Spleen (tissue), 7 donors: ENCODE measurements at regions not wholly inside any gene's neighbourhood (a gene's known extent, or its start where the extent isn't known, plus 50 kb on each side); places are given as distances from the start of the nearest gene placed in this dataset.

Source experiments
- POLR2A ChIP-seq, 3 donors: fragments of 450-650 bp; IDR thresholded peaks; one replicate each; pipeline ENCODE4 v1.5.1; 2017; ENCODE audit warnings: antibody characterized with exemption in 3 of 3, mild to moderate bottlenecking in 1 of 3
- TF ChIP-seq, protein P1 (sequence below), 11 experiments: fragments of 200-600 bp in 7 of 11; fragments of 450-650 bp in 4 of 11; sonication (generic) in 4 of 11; IDR thresholded peaks in 8 of 11; conservative IDR thresholded peaks in 3 of 11; 1 replicate in 7 of 11; 2 replicates in 4 of 11; pipeline versions ENCODE4 v1.4.0 to v1.8.0; 2016 to 2021; ENCODE audit warnings: antibody characterized with exemption in 11 of 11, inconsistent platforms in 4 of 11, mild to moderate bottlenecking in 1 of 11
- donor health status: DM: no; HTN: no; CAD: no; lungs with moderate emphysema.
- donor health status: DM: no; HTN: no; CAD: no.
- donor health status: DM: no; HTN: no; CAD: no.

DNA sequence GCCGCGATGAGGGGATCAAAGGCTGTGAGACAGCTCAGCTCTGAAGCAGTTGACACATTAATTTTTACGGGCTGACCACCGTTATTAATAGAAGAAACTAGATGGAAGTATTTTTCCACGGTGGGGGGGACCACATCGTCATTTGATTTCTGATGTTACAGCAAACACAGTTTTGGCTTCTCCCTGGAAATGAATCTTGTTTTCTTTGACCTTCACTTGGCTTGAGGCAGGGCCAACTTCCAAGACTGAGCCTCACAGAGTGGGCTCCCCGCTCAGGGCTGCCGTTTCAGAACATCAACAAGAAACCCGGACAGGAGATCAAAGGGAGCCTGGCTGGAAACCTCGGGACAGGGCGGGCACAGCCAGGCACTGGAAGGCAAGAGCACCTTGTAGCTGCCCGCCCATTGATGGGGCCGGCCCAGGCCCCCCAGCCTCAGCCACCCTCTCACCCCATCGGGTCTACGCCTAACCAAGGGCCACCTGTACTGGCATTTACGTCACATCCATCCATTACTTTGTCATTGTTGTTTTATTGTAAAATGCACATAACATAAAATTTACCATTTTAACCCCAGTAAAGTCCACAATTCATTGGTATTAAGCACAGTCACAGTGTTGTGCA is 124.6 kb downstream of the C16orf95 start:
- TF ChIP-seq, protein P1, sequence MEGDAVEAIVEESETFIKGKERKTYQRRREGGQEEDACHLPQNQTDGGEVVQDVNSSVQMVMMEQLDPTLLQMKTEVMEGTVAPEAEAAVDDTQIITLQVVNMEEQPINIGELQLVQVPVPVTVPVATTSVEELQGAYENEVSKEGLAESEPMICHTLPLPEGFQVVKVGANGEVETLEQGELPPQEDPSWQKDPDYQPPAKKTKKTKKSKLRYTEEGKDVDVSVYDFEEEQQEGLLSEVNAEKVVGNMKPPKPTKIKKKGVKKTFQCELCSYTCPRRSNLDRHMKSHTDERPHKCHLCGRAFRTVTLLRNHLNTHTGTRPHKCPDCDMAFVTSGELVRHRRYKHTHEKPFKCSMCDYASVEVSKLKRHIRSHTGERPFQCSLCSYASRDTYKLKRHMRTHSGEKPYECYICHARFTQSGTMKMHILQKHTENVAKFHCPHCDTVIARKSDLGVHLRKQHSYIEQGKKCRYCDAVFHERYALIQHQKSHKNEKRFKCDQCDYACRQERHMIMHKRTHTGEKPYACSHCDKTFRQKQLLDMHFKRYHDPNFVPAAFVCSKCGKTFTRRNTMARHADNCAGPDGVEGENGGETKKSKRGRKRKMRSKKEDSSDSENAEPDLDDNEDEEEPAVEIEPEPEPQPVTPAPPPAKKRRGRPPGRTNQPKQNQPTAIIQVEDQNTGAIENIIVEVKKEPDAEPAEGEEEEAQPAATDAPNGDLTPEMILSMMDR (IDR thresholded peaks at IDR 0.05 in 8 of 11, conservative IDR thresholded peaks at IDR 0.05 in 3 of 11) = no peak
- no peak for TF ChIP-seq POLR2A (IDR thresholded peaks at IDR 0.05)
